Caki2 (cell line): ENCODE measurements at regions not wholly inside any gene's neighbourhood (a gene's known extent, or its start where the extent isn't known, plus 50 kb on each side); places are given as distances from the start of the nearest gene placed in this dataset.

Experiments used
- DNase-seq: peaks from one replicate; pipeline ENCODE4 v3.0.0-alpha.2; 2015; ENCODE audit warnings: low read depth
- in situ Hi-C: cut with HindIII; loops from 2 replicates; pipeline ENCODE4 v1.10.0; 2016; ENCODE audit warnings: low sequenced_read_pairs, low pct_unique_long_range_greater_than_20kb, mixed read lengths

DNA sequence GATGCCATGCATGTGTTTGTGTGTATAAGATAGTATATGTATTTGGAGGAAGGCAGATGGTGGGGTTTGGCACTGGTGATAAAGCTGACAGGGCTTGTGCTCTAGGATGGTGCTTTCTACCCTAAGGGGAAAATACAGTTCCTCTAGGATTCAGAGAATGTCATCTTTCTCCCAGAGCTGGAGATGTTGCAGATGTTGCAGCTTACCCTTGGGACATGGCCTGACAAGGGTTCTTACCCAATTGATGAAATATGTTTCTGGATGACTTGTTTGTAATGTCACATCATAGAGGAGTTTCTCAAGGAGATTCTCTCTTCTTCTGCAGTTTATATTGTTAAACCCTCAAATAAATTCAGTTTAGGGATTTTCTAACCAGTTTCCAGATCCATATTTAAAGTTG is 52.5 kb upstream of the PITX2 start:
- no peak for DNase-seq
- in situ Hi-C loops: no loop called here

DNA sequence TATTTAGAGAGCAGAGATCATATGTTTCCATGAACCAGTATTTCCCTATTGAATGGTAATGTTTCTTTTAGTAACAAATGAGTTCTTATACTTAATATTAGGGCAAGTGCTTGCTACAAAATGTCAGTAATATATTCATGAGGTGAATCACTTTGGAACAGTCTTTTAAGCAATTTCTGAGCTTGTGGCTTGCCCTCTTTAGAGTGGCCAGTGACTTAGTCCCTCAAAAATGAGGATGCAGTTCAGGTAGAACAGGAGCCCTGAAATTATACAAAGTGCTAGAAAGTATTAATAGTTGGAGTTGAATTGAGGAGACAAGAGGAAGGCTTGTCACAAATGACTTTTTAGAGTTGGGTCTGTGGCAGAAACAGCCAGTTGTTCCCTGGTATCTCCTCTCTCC is 53.4 kb upstream of the PITX2 start:
- DNase-seq: no peak
- in situ Hi-C loops: no loop called here

DNA sequence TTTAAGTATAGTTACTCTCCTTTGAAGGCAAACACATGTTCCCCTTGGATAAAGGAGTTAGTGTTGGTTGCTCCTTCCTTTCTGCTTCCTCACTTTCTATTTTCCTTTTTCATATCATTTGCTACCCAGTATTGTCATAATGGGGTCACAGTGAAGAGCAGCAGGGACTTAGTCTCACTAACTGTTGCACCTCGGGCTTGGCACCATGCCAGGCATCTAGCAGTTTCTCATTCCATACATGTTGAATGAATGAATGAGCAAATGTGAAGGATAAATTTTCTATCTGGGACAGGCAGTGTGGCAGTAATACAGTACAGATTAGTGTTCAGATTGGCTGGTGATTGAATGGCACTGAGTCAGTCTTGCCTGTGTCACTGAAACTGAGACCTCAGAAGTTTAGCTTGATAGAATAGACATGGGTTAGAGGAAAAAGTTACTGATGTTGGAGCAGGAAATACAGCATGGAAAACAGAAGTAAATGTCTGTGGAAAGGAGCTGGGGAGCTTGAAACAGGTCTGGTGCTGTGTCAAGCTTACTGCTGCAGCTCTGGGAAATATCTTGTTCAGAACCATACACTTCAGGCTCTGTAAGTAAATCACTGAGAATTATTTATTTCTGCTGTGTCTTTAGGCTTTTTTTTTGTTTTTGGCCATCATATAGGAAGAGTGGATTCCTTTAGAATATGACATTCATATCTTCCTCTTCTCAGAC is 55.8 kb upstream of the PITX2 start:
- in situ Hi-C loops: no loop called here
- DNase-seq: no peak

DNA sequence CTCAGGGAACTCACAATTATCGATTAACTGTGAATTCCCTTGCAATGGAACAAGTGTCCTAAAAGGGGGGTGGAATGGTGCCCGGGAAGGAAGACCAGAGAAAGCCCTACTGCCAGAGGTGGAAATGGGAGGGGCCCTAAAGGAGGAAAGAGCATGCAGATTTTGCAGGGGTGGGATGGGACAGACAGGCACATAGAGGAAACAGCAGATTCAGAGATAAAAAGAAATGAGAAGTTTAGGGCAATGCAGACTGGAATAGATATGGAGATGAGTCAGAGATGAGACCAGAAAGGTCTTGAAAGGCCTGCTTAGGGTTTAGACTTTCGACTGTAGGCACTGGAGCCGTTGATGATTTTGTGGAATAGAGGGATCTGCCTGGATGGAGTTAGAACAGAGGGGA is 57.4 kb upstream of the PITX2 start:
- in situ Hi-C loops: no loop called here
- DNase-seq: no peak

DNA sequence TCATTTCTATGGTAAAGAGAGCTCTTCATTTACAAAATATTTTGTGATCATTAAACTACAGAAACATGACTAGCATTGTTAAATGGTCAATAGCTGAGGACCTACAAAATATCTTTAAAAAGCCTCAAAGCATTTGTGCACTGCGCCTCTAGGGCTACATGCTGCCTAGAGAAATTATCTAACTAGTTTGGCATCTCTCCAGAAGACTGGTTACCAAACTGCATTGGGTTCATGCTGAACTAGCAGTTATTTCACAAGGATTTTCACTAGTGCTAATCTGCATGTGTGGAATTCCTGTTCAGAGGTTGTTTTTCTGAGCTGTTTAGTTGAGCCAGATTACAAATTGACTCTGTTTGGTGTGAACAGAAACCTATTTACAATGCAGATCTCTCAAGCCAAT is 58.5 kb upstream of the PITX2 start:
- no peak for DNase-seq
- in situ Hi-C loops: no loop called here

DNA sequence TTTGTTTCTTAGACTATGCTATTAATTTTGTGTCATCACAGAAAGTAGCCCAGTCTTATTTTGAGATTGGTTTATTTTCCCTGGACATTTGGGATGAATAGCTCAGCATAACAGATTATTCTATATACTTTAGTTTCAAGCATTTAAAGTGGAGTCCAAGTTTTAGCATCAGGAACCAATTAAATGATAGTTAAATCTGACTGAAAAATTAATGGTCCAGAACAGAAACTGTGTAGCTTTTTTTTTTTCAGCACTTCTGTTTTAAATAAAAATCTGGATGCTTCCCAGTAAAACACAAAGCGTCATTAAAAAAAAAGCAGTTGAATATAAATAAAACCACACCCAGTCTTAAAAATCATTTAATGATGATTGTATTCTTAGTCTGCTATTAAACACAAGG is 59.4 kb upstream of the PITX2 start:
- in situ Hi-C loops: no loop called here

DNA sequence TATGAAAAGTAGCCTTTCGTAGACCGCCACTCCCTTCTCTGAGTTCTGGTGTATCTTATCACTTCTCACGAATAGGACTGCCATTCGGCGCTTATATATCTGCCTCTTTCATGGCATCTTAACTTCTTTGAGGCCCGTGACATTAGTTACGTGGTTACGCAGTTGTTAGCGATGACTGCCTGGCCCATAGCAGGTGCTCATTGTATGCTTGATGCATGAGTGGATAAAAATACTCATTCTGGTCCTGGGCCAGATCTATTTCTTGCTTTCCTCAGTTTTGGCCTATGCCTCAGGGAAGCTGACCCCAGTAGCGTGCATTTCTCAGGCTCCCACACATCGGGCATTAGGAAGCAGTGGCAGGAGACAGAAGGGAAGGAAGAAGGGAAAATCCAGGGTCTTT is 60.7 kb upstream of the PITX2 start:
- DNase-seq: no peak
- in situ Hi-C loops: no loop called here

More for the DNA sequence above, 59.4 kb upstream of the PITX2 start:
- no peak for DNase-seq

DNA sequence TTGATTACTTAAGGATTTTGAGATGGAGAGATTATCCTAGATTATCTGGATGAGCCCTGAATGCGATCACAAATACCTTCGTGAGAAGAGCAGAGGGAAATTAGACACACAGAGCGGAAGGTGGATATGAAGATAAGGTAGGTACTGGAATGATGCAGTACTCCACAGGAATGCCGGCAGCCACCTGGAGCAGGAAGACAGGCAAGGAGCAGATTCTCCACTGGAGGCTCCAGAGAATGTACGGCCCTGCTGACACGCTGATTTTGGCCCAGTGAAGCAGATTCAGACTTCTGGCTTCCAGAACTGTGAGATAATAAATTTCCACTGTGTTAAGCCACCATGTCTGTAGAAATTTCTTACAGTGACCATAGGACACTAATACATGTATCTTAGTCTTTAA is 79.4 kb upstream of the PITX2 start:
- in situ Hi-C loops: no loop called here

DNA sequence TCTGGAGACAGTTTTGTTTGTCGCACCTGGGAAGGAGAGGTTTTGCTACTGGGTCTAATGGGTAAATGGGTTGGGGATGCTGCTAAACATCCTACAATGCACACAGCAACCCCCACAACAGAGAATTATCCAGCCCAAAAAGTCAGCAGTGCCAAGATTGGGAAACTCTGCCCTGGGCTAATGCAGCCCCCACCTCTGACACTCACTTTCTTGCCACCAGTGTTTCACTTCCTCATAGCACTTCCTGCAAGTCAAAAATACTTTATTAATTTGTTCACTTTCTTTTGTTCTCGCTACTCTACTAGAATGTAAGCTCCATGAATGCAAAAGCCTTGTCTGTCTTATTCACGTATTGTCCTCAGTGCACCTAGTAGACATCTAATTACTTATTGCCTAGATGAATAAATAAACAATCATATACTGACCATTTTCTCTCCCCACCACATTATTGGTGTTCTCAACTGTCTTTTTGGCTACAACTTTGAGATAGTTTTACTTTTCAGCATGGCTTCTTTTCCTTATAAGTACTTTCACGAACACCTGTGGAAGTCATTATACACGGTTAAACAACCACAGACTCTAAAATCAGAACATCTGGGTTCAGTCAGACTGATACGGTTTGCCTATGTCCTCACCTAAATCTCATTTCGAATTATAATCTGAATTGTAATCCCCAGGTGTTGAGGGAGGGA is 82.0 kb upstream of the PITX2 start:
- in situ Hi-C loops: no loop called here

More for the DNA sequence above, 79.4 kb upstream of the PITX2 start:
- DNase-seq: no peak

DNA sequence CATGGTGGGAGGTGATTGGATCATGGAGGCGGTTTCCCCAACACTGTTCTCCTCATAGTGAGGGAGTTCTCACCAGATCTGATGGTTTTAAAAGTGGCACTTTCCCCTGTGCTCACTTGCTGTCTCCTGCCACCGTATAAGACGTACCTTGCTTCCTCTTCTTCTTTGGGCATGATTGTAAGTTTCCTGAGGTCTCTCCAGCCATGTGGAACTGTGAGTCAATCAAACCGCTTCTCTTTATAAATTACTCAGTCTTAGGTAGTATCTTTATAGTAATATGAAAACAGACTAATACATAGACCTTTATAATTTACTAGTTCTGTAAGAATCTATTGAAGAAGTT is 82.5 kb upstream of the PITX2 start:
- in situ Hi-C loops: no loop called here

More for the DNA sequence above, 82.0 kb upstream of the PITX2 start:
- DNase-seq: no peak

DNA sequence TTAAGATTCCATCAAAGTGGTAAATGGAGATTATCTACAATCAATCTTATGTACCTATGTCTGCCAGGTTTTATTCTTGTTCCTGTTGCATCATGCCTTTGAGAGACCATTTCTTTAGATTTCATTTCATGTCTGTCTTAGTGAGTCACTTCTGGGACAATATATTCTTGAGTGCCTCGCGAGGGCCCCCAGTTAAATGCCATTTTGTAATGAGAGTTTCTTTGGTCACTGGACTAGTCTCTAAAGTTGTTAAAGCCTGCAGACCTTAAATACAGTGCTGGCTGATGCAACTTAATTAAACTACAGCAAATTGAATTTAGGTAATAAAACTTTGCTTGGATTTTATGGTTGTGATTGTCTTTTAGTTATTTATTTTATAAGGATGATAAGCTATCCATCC is 87.2 kb upstream of the PITX2 start:
- no peak for DNase-seq
- in situ Hi-C loops: no loop called here

More for the DNA sequence above, 82.5 kb upstream of the PITX2 start:
- DNase-seq: no peak

DNA sequence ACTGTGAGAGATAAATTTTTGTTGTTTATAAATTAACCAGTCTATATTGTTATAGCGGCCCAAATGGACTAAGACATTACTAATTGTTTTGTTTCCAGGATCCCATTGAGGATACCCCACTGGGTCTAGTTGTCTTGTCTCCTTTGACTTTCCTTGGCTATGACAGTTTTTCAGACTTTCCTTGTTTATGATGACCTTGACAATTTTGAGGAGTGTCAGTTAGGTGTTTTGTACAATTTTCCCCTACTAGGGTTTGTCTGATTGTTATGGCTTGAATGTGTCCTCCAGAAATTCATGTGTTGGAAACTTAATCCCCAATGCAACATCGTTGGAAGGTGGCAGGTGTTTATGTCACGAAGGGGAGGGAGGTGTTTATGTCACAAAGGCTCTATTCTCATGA is 89.6 kb upstream of the PITX2 start:
- in situ Hi-C loops: no loop called here
- DNase-seq: no peak

DNA sequence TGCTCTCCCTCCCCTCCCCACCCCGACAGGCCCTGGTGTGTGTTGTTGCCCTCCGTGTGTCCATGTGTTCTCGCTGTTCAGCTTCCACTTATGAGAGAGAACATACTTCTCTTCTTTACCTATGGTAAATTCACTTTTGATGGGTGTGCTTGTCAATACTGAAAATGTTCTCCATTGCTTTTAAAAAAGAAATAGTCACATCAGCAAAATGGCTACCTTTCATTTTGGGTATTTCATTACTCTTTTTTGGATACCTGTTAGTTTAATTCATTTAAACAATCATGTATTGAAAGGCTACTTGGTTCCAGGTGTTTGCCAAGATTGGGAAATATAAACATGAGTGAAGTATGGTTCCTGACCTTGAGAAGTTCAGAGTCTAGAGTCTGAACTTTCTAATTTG is 107.4 kb upstream of the PITX2 start:
- DNase-seq: no peak
- in situ Hi-C loops: no loop called here

DNA sequence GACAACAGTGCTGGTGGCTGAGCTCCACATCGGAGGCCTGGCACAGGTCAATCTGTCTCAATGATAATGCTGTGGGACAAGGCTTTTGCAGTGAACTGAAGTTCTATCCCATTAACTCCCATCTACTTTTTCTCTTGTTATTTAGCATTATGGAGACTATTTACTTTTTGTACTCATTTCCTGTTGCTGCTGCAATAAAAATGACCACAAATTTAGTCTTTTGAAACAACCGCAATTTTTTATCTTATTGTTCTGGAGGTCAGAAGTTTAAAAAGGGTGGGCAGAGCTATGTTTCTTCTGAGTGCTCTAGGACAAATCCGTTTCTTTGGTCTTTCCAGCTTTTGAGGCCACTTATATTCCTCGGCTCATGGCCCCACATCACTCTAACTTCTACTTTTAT is 111.0 kb upstream of the PITX2 start:
- no peak for DNase-seq
- in situ Hi-C loops: no loop called here

DNA sequence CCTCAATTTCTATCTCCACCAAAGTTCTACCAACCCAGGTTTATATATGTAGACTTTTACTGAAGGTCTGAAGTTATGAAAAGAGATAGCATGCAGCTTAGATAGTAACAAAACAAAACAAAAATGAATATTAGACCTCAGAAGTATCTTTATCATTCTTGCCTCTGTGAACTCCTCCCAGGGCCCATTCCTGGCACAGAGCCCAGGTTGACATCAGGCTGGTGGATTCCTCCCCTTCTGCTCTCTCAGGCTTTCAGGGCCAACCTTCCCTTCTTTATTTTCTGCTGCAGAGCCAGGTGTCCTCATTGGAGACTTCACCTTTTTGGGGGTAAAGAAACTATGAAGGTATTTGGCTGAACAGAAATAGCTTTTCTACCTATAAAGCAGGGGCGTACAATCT is 112.8 kb upstream of the PITX2 start:
- DNase-seq: no peak
- in situ Hi-C loops: no loop called here

DNA sequence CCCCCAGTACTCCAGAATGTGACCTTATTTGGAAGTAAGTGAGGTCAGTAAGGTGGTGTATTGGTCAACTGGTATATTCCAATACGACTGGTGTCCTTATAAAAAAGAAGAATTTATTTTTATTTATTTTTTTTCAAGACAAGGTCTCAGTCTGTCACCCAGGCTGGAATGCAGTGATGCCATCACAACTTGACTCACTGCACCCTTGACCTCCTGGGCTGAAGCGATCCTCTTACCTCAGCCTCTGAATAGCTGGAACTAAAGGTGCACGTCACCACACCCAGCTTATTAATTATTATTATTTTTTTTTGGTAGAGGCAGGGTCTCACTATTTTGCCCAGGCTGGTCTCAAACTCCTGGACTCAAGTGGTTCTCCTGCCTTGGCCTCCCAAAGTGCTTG is 115.1 kb upstream of the PITX2 start:
- in situ Hi-C loops: no loop called here
- DNase-seq: no peak

DNA sequence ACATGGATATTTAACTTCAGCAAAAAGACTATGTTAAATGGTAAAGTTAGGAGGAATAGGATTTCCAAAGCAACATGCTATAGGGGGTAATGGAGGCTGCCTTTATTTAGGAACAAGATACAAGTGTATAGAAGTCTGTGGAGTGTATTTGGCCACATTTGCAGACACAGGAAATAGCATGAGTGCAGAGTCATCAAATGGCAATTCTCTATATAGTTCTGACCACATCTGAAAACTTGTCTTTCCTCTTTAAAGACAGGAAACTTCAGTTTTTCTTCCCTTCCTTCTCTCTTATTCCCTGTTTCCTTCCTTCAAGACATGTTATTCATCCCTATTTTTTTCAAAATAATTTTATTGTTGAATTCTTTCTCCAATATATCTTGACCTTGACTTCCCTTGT is 119.3 kb upstream of the PITX2 start:
- no peak for DNase-seq
- in situ Hi-C loops: no loop called here

DNA sequence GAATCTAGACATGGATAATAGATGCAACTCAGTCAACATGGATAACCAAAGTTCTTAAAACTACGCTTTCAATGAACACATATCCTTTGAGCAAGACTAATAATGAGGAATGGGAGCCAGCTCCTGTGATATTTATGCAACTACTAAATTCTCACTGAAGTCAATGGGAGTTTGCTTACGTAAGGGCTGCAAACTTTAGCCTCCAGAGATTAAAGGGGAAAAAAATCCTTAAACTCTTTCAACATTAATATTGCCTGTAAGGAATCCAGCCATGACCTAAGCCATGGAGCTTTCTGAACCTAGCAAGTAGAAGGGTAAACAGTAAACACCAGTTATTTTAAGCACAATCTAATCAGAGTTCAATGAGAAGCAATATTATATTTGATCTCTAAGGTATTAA is 125.2 kb upstream of the PITX2 start:
- in situ Hi-C loops: no loop called here
- DNase-seq: no peak

DNA sequence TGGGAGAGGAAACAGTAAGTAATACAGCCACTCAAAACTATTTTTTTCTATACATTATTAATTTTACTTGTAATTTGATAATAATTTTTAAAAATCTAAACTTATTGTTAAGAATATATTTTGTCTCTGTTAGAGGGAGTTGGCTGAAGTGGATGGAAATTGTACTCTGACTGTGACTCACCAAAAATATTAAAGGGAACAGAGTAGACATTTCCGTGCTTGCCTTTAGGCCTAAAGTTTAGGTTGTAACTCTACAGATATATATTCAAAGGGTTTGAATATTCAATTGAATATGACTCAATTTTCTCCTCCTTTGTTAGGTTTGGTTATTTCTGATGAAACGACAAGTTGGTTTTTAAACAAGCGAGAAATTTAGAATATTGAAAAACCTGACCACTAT is 128.3 kb upstream of the PITX2 start:
- in situ Hi-C loops: no loop called here

DNA sequence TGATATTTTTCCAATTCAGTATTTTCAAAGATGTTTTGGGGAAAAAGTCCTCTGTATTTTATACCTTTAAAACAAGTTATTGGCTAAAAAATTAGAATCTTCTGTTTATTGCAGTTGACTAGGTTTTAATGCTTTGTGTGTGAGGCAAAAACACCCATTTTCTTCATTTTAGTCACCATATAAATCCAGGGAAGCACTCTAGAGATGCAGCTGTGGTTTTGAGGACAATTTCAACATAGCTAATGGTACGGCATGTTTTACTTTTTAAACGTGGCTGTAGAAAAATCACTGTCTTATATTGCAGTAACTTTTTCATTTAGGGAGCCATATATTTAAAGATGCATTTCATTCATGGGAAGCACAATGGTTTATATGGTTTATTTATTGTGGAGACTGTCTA is 129.1 kb upstream of the PITX2 start:
- in situ Hi-C loops: no loop called here
- DNase-seq: no peak

More for the DNA sequence above, 128.3 kb upstream of the PITX2 start:
- DNase-seq: no peak
